Liver (tissue), 7 donors: ENCODE measurements at regions not wholly inside any gene's neighbourhood (a gene's known extent, or its start where the extent isn't known, plus 50 kb on each side); places are given as distances from the start of the nearest gene placed in this dataset.

Source experiments
- DNase-seq: peaks from one replicate; pipeline ENCODE4 v3.0.0-alpha.2; 2017; ENCODE audit warnings: low spot score
- H3K27ac ChIP-seq, 2 donors: one replicate each; pipeline ENCODE4 v1.7.0; 2013; ENCODE audit warnings: inconsistent platforms in 2 of 2, low read length in 2 of 2, control low read depth in 1 of 2, low read depth in 1 of 2, mild to moderate bottlenecking in 1 of 2
- H3K27me3 ChIP-seq, 4 donors: one replicate each; pipeline versions ENCODE4 v1.6.1 to v1.7.0; 2013; ENCODE audit warnings: low read length in 3 of 4, inconsistent platforms in 1 of 4, mild to moderate bottlenecking in 1 of 4, moderate library complexity in 1 of 4; ENCODE audit not compliant: control insufficient read depth in 4 of 4, insufficient read depth in 4 of 4
- H3K36me3 ChIP-seq, 4 donors: one replicate each; pipeline versions ENCODE4 v1.6.1 to v1.7.0; 2013; ENCODE audit warnings: low read length in 3 of 4, mild to moderate bottlenecking in 3 of 4, low read depth in 1 of 4, moderate library complexity in 1 of 4; ENCODE audit not compliant: control insufficient read depth in 4 of 4, insufficient read depth in 3 of 4
- H3K4me1 ChIP-seq, 4 donors: one replicate each; pipeline versions ENCODE4 v1.6.1 to v1.7.0; 2013; ENCODE audit warnings: low read length in 3 of 4, mild to moderate bottlenecking in 3 of 4, moderate library complexity in 1 of 4; ENCODE audit not compliant: control insufficient read depth in 4 of 4, insufficient read depth in 4 of 4
- H3K4me3 ChIP-seq, 3 donors: one replicate each; pipeline versions ENCODE4 v1.6.1 to v1.7.0; 2013; ENCODE audit warnings: low read length in 3 of 3, control low read depth in 1 of 3, low read depth in 1 of 3, mild to moderate bottlenecking in 1 of 3
- H3K9ac ChIP-seq, 2 donors: one replicate each; pipeline ENCODE4 v1.7.0; 2013; ENCODE audit warnings: low read length in 2 of 2, mild to moderate bottlenecking in 2 of 2, moderate library complexity in 2 of 2, control low read depth in 1 of 2, low read depth in 1 of 2
- H3K9me3 ChIP-seq, 4 donors: one replicate each; pipeline versions ENCODE4 v1.6.1 to v1.7.0; 2013; ENCODE audit warnings: low read length in 3 of 4; ENCODE audit not compliant: control insufficient read depth in 4 of 4
- EGR1 ChIP-seq, 2 donors: IDR thresholded peaks; 2 replicates each; pipeline ENCODE4 v1.6.1; 2016 to 2018; ENCODE audit warnings: antibody characterized with exemption in 2 of 2, low read depth in 2 of 2
- FOXA1 ChIP-seq: IDR thresholded peaks from 2 replicates; pipeline ENCODE4 v1.6.1; 2016; ENCODE audit warnings: antibody characterized with exemption
- FOXA2 ChIP-seq: IDR thresholded peaks from 2 replicates; pipeline ENCODE4 v1.6.1; 2016; ENCODE audit warnings: antibody characterized with exemption
- GABPA ChIP-seq, 2 donors: IDR thresholded peaks in 1 of 2; conservative IDR thresholded peaks in 1 of 2; 2 replicates each; pipeline ENCODE4 v1.6.1; 2016; ENCODE audit warnings: antibody characterized with exemption in 2 of 2, mild to moderate bottlenecking in 1 of 2, moderate library complexity in 1 of 2
- HNF4A ChIP-seq, 2 donors: conservative IDR thresholded peaks; 2 replicates each; pipeline ENCODE4 v1.6.1; 2016; ENCODE audit warnings: antibody characterized with exemption in 2 of 2, mild to moderate bottlenecking in 2 of 2
- HNF4G ChIP-seq: IDR thresholded peaks from 2 replicates; pipeline ENCODE4 v1.6.1; 2016; ENCODE audit warnings: antibody characterized with exemption
- JUND ChIP-seq, 2 donors: IDR thresholded peaks; 2 replicates each; pipeline ENCODE4 v1.6.1; 2016; ENCODE audit warnings: antibody characterized with exemption in 2 of 2
- NR2F2 ChIP-seq: IDR thresholded peaks from 2 replicates; pipeline ENCODE4 v1.6.1; 2016; ENCODE audit warnings: antibody characterized with exemption
- RAD21 ChIP-seq, 2 donors: IDR thresholded peaks; 2 replicates each; pipeline ENCODE4 v1.6.1; 2016; ENCODE audit warnings: antibody characterized with exemption in 2 of 2, mild to moderate bottlenecking in 2 of 2
- REST ChIP-seq: IDR thresholded peaks from 2 replicates; pipeline ENCODE4 v1.6.1; 2016; ENCODE audit warnings: antibody characterized with exemption, mild to moderate bottlenecking
- RXRA ChIP-seq, 2 donors: IDR thresholded peaks; 2 replicates each; pipeline ENCODE4 v1.6.1; 2017 to 2018; ENCODE audit warnings: antibody characterized with exemption in 2 of 2, mild to moderate bottlenecking in 1 of 2
- SP1 ChIP-seq: IDR thresholded peaks from 2 replicates; pipeline ENCODE4 v1.6.1; 2018; ENCODE audit warnings: antibody characterized with exemption, mild to moderate bottlenecking
- TAF1 ChIP-seq: conservative IDR thresholded peaks from 2 replicates; pipeline ENCODE4 v1.6.1; 2016; ENCODE audit warnings: antibody characterized with exemption, mild to moderate bottlenecking
- YY1 ChIP-seq: IDR thresholded peaks from 2 replicates; pipeline ENCODE4 v1.6.1; 2016; ENCODE audit warnings: antibody characterized with exemption, mild to moderate bottlenecking
- ZBTB33 ChIP-seq: IDR thresholded peaks from 2 replicates; pipeline ENCODE4 v1.6.1; 2016; ENCODE audit warnings: antibody characterized with exemption
- WGBS: extraction: QIAGEN DNeasy Blood & Tissue Kit; methylation state at CpG from one replicate; pipeline ENCODE4 v1.1.7; 2013; 5-methylcytosine and 5-hydroxymethylcytosine counted together
- TF ChIP-seq, protein P1 (sequence below): IDR thresholded peaks from 2 replicates; pipeline ENCODE4 v1.6.1; 2016; ENCODE audit warnings: antibody characterized with exemption
- TF ChIP-seq, protein P2 (sequence below): IDR thresholded peaks from 2 replicates; pipeline ENCODE4 v1.6.1; 2016; ENCODE audit warnings: antibody characterized with exemption
- donor health status: healthy.
- donor health status: healthy.
- donor health status: healthy.
- donor health status: healthy.

DNA sequence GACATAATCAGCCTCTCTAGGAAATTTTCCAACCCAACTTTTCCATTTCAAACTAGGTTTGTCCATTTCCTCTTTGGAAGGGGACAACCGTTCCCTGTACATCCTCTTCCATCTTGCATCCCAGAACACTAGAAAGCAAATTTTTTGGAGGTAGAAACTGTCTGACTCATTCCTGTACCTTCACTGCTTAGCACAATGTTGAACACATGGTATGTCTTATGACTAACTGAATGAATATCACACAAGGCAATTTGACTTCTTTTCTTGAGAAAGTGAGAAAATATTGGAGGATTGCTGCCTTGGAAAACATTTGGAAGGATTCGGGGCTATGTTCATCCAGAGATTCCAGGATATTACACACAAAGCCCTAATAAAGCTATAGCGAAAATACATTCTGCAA, 289.1 kb downstream of the FGFR2 start:
- no peak overlapping the region for H3K4me3 ChIP-seq
- no peaks in the 10 kb centered on the region for H3K9me3 ChIP-seq
- no peaks in the 10 kb centered on the region for H3K27me3 ChIP-seq
- no peak for DNase-seq
- peaks cover 0 to 7% (median 0%) of the 10 kb centered on the region in 4 donors for H3K4me1 ChIP-seq
- H3K27ac ChIP-seq: no peak overlapping the region
- TF ChIP-seq EGR1 (IDR thresholded peaks at IDR 0.05; ENCODE audit: low read depth in 2 of 2) (no peak), HNF4G (no peak)
- WGBS: 92% methylated on average over 3 of the region's 3 CpGs
- no peaks in the 10 kb centered on the region for H3K36me3 ChIP-seq
- no peak overlapping the region for H3K9ac ChIP-seq

DNA sequence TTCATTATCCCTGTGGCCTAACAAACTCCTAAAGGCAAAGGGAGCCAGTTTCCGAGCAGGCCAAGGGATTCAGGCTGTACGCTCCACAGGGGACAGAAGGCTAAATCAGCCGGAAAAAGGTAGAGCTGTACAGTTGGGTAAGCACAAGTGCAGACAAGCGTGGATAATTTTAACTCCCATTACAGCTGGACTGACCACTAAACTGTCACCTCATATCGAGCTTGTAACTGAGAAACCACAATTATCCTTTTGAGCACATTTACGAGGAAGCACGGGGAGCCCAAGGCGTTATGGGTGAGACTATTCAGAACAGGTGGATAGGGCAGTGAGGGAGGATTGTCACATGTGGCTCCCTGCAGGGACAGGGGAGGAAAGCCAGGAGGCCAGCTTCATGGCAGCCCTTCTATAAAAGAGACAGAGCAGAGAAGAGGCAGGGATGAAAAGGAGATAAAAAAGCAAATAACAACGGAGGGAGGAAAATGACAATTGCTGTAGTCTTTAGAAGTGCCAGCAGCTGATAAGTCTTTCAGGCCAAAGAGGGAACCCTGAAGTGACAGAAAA, 288.0 kb downstream of the FGFR2 start:
- H3K9me3 ChIP-seq: no peaks in the 10 kb centered on the region
- no peak overlapping the region for H3K27ac ChIP-seq
- H3K9ac ChIP-seq: no peak overlapping the region
- no peaks in the 10 kb centered on the region for H3K27me3 ChIP-seq
- H3K4me3 ChIP-seq: no peak overlapping the region
- WGBS: 63% methylated on average over 9 of the region's 9 CpGs
- no peak for DNase-seq
- H3K4me1 ChIP-seq: peaks cover 0 to 6% (median 0%) of the 10 kb centered on the region in 4 donors
- H3K36me3 ChIP-seq: no peaks in the 10 kb centered on the region
- TF ChIP-seq SP1 (no peak), RAD21 (IDR thresholded peaks at IDR 0.05) (no peak), HNF4A (conservative IDR thresholded peaks at IDR 0.05) (no peak), YY1 (no peak), FOXA1 (no peak), TAF1 (no peak), JUND (IDR thresholded peaks at IDR 0.05) (no peak), HNF4G (no peak), FOXA2 (no peak), GABPA (IDR thresholded peaks at IDR 0.05 in 1 of 2, conservative IDR thresholded peaks at IDR 0.05 in 1 of 2) (no peak), NR2F2 (no peak), REST (no peak), ZBTB33 (no peak), EGR1 (IDR thresholded peaks at IDR 0.05; ENCODE audit: low read depth in 2 of 2) (no peak), RXRA (IDR thresholded peaks at IDR 0.05) (no peak)
- TF ChIP-seq, protein P1, sequence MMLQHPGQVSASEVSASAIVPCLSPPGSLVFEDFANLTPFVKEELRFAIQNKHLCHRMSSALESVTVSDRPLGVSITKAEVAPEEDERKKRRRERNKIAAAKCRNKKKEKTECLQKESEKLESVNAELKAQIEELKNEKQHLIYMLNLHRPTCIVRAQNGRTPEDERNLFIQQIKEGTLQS: no peak
- TF ChIP-seq, protein P2, sequence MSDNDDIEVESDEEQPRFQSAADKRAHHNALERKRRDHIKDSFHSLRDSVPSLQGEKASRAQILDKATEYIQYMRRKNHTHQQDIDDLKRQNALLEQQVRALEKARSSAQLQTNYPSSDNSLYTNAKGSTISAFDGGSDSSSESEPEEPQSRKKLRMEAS: no peak
